Breast epithelium (tissue), 3 donors: ENCODE measurements at regions not wholly inside any gene's neighbourhood (a gene's known extent, or its start where the extent isn't known, plus 50 kb on each side); places are given as distances from the start of the nearest gene placed in this dataset.

Source experiments
- CTCF ChIP-seq, 3 donors: fragments of 450-650 bp; IDR thresholded peaks; one replicate each; pipeline ENCODE4 v1.5.1; 2016 to 2017; ENCODE audit warnings: antibody characterized with exemption in 3 of 3, mild to moderate bottlenecking in 3 of 3, moderate library complexity in 3 of 3
- POLR2A ChIP-seq: fragments of 450-650 bp; IDR thresholded peaks from one replicate; pipeline ENCODE4 v1.6.1; 2016; ENCODE audit warnings: antibody characterized with exemption, mild to moderate bottlenecking, moderate library complexity
- POLR2AphosphoS5 ChIP-seq, 3 donors: sonication (generic); formaldehyde crosslinking; IDR thresholded peaks; one replicate each; pipeline ENCODE4 v1.6.1; 2017; ENCODE audit warnings: antibody characterized with exemption in 3 of 3

- TF ChIP-seq POLR2A (no peak), CTCF (IDR thresholded peaks at IDR 0.05) (no peak), POLR2AphosphoS5 (IDR thresholded peaks at IDR 0.05) (no peak)
Measured at GRCh38 chr7:46685051-46685450, 764.0 kb upstream of the IGFBP3 start.
